HG03045 (cell line): ENCODE measurements at regions not wholly inside any gene's neighbourhood (a gene's known extent, or its start where the extent isn't known, plus 50 kb on each side); places are given as distances from the start of the nearest gene placed in this dataset.
"Not testable (repeated sequence)": the region's sequence is repeated elsewhere in the genome, so short reads cannot be mapped to it uniquely, and the experiment has no call there.

ENCODE experiments used
- ATAC-seq: cut with Tn5 transposase; IDR thresholded peaks from one replicate; pipeline ENCODE4 v1.9.1; 2021; ENCODE audit warnings: mild to moderate bottlenecking, moderate library complexity; ENCODE audit not compliant: unreplicated experiment

DNA sequence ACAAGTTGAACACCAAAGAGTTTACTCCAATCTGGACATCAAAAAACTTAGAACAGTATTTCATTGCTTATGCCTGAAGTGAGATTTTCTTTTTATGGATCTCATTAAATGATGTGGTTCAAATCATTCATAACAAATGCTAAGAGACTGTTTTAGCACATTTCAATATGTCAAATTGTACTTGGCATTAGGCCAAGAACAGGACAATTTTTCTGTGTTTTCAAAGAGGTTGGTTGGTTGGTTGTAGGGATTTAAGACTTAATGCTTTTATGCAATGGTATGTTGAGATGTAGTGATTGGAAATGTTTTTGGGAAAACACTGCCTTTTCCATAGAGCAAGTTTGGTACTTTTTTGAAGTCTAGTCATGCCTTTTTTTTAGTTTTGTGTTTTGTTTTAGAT, 510.4 kb downstream of the ZNF674 start:
- ATAC-seq, result no peak

- no peak for ATAC-seq
Observed at GRCh38 chrX:46029777-46030176, 515.4 kb downstream of the ZNF674 start.

DNA sequence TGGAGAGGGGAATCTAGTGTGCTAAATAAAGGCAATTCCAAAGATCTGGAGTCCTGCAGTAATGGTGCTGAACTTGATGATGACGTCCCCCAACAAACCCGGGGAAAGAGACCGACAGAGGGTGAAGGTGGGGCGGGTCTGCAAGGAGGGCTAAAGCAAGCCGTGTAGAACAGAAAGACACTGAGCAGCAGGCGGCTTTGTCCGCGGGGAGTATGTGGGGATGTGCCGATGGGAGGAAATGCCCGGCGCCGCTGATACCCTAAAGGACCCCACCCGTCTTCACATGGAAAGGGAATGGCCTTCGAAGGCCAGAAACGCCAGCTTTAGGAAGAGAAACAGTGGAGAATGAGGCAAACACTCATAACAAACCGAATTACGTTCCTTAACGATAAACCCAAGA, 528.9 kb downstream of the ZNF674 start:
- no peak for ATAC-seq

DNA sequence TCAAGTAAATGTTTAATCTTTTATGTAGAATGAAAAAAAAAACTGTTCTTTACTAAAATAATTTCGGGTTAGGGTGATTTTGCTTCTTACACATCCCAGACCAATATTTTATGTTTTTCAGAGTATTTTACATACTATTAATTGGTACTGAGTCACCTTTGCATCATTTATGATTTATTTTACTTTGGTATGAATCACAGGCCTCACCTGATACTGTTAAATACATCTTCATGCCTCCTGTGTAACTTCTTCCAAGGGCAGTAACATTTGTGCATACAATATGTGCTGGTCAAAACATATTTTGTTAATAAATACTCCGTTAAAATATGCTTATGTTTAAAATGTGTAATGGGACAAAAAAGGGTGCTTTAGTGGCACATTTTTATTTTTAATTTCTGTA, 529.6 kb downstream of the ZNF674 start:
- no peak for ATAC-seq

- no peak for ATAC-seq
Observed at GRCh38 chrX:45992402-45993123, 552.7 kb downstream of the ZNF674 start.

GRCh38 chrX:45986971-45987370, 558.2 kb downstream of the ZNF674 start:
- ATAC-seq, result no peak

DNA sequence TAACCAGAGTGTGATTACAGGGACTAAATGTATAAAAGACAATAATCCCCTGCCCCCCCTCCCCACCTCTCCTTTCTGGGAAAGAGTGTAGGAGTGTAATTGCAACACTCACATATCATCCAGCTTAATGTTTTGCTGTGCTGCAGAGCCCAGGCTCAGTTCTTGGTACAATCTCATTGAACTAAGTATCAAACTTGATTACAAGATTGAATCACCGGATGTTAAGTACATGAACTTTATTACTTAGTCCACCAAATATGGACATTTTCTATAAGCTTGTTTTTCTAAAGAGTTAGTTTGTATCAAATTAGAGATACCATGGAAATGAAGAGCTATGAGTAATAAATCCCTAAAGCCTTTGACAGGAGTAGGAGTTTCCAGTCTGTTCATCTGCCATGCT, 559.1 kb downstream of the ZNF674 start:
- ATAC-seq, result no peak

DNA sequence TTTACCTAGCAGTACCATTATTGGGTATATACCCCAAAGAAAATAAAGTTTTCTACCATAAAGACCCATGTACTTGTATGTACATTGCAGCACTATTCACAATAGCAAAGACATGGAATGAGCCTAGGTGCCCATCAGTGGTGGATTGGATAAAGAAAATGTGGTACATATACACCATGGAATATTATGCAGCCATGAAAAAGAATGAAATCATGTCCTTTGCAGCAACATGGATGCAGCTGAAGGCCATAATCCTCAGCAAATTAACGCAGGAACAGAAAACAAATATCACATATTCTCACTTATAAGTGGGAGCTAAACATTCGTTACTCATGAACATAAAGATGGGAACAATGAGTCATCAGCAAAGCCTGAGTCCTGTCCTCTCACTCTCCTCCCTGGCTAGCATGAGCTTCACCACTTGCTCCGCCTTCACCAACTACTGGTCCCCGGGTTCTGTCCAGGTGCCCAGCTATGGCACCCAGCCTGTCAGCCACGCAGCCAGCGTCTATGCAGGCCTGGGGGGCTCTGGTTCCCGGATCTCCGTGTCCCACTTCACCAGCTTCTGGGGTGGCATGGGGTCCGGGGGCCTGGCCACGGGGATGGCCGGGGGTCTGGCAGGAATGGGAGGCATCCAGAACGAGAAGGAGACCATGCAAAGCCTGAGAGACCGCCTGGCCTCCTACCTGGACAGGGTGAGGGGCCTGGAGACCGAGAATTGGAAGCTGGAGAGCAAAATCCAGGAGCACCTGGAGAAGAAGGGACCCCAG, 562.1 kb downstream of the ZNF674 start:
- ATAC-seq, result not testable (repeated sequence)

DNA sequence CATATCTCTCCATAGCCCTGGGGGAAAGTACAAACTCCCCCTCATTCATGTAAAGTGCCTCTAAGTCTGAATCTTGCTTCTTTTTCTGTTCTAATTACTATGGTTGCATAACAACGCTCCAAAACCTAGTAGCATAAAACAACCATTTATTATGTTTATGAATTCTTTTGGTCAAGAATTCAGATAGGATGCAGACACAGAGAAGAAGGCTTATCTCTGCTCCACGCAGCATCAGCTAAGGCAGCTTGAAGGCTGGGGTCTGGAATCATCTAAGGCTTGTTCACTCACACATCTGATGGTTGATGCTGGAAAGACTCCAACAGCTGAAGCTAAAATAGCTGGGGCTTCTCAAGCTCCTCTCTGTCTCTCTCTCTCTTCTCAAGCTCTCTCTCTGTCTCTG, 564.5 kb downstream of the ZNF674 start:
- no peak for ATAC-seq

DNA sequence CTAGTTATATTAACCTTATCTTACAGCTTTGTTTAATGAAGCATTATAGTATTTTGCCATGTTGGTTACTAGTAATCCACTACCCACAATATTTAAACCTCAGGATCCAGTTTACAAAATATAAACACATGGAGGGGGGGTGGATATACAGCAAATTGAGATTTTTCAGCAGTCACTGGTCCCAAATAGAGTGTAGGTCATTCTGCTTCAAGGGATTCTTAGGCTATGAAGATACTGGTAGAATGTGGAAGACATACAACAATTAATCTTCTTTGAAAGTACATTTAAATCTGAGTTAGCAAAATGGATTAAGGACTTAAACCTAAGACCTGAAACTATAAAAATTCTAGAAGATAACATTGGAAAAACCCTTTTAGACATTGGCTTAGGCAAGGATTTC, 569.6 kb downstream of the ZNF674 start:
- ATAC-seq, result no peak

DNA sequence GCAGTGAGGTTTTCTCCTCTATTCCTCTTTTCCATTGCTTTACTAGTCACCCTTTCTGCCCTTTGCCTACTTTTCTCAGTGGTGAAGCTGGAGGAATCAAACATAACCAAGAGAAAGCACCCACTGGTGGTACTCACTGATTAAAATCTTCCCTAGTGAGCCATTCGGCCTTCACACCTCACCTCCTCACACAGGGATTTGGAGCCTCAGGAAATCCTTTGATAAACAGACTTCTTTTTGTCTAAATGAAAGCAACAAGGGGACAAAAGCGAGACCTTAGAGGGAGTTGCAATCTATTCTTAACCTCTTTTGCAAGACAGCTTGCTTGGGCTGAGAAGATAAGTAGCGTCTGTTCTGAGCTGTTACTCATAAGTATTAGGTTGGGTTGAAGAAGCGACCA, 572.6 kb downstream of the ZNF674 start:
- no peak for ATAC-seq

GRCh38 chrX:45959567-45959966, 585.7 kb downstream of the ZNF674 start:
- no peak for ATAC-seq

DNA sequence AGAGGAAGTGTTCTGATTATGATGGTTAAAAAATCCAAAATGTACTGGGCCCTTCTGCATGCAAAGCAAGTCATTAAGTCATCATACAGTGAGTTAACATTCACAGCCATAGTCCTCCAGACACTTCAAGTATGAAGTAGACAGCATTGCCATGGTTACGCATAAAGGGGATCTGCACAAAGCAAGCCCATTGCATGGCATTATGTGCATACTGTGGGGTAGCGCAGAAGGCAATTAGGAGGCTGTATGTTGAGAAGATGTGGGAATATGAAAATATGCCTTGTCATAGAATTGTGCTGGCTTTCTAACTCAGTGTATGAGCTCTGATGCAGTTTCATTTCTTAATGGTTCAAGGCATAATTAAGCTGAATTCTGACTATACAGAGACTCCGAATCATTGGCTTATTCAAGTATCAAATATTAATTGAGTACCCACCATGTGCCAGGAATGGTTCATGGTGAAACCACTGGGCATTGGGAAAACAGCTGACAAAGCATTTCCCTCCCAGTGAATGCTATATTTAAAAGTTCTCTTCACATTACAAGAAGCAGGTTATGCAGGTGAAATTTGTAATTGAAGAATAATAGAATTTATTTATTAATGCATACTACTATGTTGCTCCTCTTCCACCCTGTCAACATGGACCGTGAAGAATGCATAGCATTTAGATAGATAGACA, 588.9 kb downstream of the ZNF674 start:
- ATAC-seq, result no peak

GRCh38 chrX:45955661-45956060, 589.6 kb downstream of the ZNF674 start:
- no peak for ATAC-seq

DNA sequence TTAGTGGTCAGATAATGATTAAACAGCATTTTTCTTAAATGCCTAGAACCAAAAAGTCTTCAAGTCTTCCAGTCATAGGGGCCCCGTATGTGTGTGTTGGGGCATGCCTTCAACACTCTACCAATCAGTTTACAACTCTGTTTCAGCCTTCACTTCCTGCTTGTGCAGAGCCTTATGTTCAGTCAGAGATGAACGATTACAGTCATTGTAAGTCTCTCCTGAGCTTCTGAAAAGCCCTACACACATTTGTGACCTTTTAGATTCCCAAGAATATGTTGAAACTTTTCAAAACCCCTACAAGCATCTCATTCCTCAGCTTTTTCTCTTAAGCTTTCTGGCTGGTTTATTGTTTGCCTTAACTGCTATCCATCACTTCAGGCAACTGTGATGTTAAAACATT, 591.2 kb downstream of the ZNF674 start:
- no peak for ATAC-seq

DNA sequence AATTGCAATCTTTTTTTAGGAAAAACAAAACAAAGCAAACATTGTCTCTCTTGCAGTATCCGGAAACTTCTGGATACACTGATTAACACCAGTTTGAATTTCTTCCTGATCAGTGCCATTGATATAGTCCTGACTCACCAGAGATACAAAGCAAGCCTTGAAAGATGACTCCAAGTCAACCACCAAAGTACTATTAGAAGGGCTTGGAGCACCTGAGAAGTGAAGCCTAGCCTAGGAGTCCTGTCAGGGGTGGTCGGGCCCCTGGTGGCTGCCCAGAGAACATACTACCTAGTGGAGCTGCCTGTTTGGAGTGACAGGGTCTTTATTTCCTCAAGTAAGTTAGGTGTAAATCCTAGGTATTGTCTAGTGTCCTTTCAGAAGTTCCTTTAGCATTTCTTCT, 593.2 kb downstream of the ZNF674 start:
- ATAC-seq, result no peak

GRCh38 chrX:45935408-45935807, 609.8 kb downstream of the ZNF674 start:
- ATAC-seq, result no peak

DNA sequence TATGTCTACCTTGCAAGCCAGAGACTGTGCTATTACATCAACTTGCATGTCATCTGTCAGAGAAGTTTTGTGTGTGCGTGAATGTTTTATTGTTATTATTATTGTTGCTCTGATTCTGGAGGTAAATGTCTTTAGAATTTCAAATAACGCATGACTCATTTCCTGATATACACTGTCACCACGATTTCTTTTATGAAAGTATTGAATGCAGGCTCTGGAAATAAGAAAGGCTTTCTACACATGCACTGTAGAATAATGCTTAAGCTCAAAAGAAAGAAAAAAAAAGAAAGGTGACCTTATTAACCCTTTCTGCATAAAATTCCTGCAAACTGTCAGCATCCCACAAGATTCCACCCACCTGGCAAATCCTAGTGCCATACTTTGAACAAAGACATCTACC, 632.9 kb downstream of the ZNF674 start:
- ATAC-seq, result no peak

DNA sequence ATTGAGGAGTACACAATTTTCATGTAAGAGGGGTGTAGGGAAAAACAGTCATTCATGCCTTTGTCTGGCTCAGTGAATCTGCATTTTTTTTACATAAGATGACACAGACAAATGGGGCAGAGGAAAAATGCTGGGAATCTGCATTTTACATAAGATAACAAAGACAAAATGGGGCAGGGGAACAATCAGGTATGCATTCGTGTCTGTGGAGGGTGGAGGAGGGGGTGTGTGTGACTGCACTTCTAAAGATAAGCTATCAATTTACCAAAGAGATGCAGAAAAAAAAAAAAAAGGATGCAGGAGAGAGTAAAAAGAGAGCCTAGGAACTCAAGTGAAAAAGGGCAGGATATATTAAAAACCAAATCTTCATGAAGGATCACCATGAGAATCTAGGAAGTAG, 637.4 kb downstream of the ZNF674 start:
- no peak for ATAC-seq

GRCh38 chrX:45903781-45904201, 641.4 kb downstream of the ZNF674 start:
- ATAC-seq, result no peak

DNA sequence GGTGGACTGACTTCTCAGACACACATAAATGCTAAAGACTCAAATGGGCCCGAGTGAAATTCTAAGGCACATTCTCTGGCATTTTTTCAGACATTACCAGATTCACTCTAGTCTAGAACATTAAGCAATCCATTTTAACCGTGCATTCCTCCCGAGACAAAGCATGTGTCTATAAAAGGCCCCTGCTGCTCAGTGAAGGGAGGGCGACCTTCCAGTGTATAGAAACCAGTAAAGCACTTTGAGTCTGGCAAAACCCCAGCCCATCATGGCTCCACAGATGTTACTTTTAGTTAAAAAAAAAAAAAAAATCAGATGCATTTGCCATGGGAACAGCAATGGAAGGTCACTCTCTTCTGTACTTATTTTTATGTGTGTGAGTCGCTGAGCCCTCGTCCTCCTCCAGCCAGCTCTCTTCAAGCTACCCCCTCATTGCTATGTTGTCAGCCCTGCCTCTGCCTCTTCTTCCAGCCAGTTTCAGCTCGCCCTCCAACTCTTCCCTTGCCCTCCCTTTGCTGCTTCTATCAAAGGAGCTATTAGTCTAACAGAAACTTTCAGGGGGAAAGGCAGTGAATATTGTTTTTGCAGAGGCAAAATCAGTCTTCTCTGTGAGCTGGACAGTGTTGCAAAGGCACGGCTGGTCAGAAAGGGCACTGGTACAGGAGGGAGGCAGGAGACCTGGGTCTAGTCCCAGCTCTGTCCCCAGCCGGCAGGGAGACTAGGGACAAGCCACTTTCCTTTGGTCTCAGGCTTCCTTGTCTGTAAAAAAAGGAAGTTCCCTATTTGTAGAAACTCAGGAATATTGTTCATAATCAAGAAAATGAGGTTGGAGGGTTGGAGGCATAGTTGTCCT, 644.2 kb downstream of the ZNF674 start:
- no peak for ATAC-seq
